HG03558 (cell line): ENCODE measurements at regions not wholly inside any gene's neighbourhood (a gene's known extent, or its start where the extent isn't known, plus 50 kb on each side); places are given as distances from the start of the nearest gene placed in this dataset.

Source experiments
- ATAC-seq: cut with Tn5 transposase; IDR thresholded peaks from one replicate; pipeline ENCODE4 v1.9.1; 2021; ENCODE audit warnings: moderate number of reproducible peaks; ENCODE audit not compliant: unreplicated experiment; ENCODE audit errors: extremely low read depth

- ATAC-seq, result no peak
Measured at GRCh38 chr15:94671858-94672532, 440.6 kb downstream of the MCTP2 start.

GRCh38 chr15:94673801-94674200 lies 442.4 kb downstream of the MCTP2 start:
- no peak for ATAC-seq

- ATAC-seq, result no peak
Measured at GRCh38 chr15:94674296-94674695, 442.9 kb downstream of the MCTP2 start.

- no peak for ATAC-seq
Measured at GRCh38 chr15:94677202-94677790, 445.9 kb downstream of the MCTP2 start.

GRCh38 chr15:94682171-94682570 lies 450.8 kb downstream of the MCTP2 start:
- no peak for ATAC-seq

- no peak for ATAC-seq
Measured at GRCh38 chr15:94683902-94684301, 452.5 kb downstream of the MCTP2 start.

GRCh38 chr15:94691169-94691568 lies 459.8 kb downstream of the MCTP2 start:
- ATAC-seq, result no peak

- no peak for ATAC-seq
Measured at GRCh38 chr15:94692710-94693109, 461.3 kb downstream of the MCTP2 start.

GRCh38 chr15:94700211-94700610 lies 468.9 kb downstream of the MCTP2 start:
- ATAC-seq, result no peak

- no peak for ATAC-seq
Measured at GRCh38 chr15:94701281-94701985, 470.1 kb downstream of the MCTP2 start.

GRCh38 chr15:94703596-94703995 lies 472.2 kb downstream of the MCTP2 start:
- no peak for ATAC-seq

- no peak for ATAC-seq
Measured at GRCh38 chr15:94704421-94704820, 473.1 kb downstream of the MCTP2 start.

- no peak for ATAC-seq
Measured at GRCh38 chr15:94704946-94705345, 473.6 kb downstream of the MCTP2 start.

- no peak for ATAC-seq
Measured at GRCh38 chr15:94709319-94709718, 478.0 kb downstream of the MCTP2 start.

- ATAC-seq, result no peak
Measured at GRCh38 chr15:94722024-94722636, 490.8 kb downstream of the MCTP2 start.

- no peak for ATAC-seq
Measured at GRCh38 chr15:94723801-94724200, 492.4 kb downstream of the MCTP2 start.

GRCh38 chr15:94731286-94731685 lies 499.9 kb downstream of the MCTP2 start:
- ATAC-seq, result no peak

GRCh38 chr15:94734460-94734859 lies 503.1 kb downstream of the MCTP2 start:
- no peak for ATAC-seq

GRCh38 chr15:94736236-94736635 lies 504.9 kb downstream of the MCTP2 start:
- ATAC-seq, result no peak

GRCh38 chr15:94739639-94740038 lies 508.3 kb downstream of the MCTP2 start:
- no peak for ATAC-seq

GRCh38 chr15:94740469-94740868 lies 509.1 kb downstream of the MCTP2 start:
- no peak for ATAC-seq
